ENCODE measurements at regions not wholly inside any gene's neighbourhood (a gene's known extent, or its start where the extent isn't known, plus 50 kb on each side); places are given as distances from the start of the nearest gene placed in this dataset.

GRCh38 chr3:118781839-118782238 is 252.8 kb downstream of the IGSF11 start:
- H2AFZ ChIP-seq = no peak overlapping the region
- H3K27ac ChIP-seq (ENCODE audit: low read depth) = no peak overlapping the region
- ATAC-seq (no peak), DNase-seq (ENCODE audit: low spot score) (no peak)
- H3K27me3 Mint-ChIP-seq (ENCODE audit: insufficient read depth, low read depth, poor library complexity) = no peaks in the 10 kb centered on the region
- no peaks in the 10 kb centered on the region for H3K9me2 ChIP-seq (ENCODE audit: insufficient read depth)
- H3K27me3 ChIP-seq (ENCODE audit: insufficient read depth) = no peaks in the 10 kb centered on the region
- no peaks in the 10 kb centered on the region for H3K9me3 Mint-ChIP-seq
- no peaks in the 10 kb centered on the region for H3F3A ChIP-seq (replicated peaks; ENCODE audit: low read depth)
- no peaks in the 10 kb centered on the region for H3K36me3 Mint-ChIP-seq (ENCODE audit: low read depth)
- no peaks in the 10 kb centered on the region for H3K79me2 ChIP-seq (replicated peaks; ENCODE audit: insufficient read depth)
- no peaks in the 10 kb centered on the region for H3K4me1 Mint-ChIP-seq
- no peaks in the 10 kb centered on the region for H4K20me1 ChIP-seq (replicated peaks; ENCODE audit: insufficient read depth)
- H3K4me1 ChIP-seq (ENCODE audit: insufficient read depth) = no peaks in the 10 kb centered on the region
- H3K4me2 ChIP-seq = no peak overlapping the region
- H3K4me3 ChIP-seq = no peak overlapping the region
- TF ChIP-seq REST (IDR thresholded peaks at IDR 0.05; ENCODE audit: unreplicated experiment) (no peak), ZNF462 (CRISPR knock-in tag; IDR thresholded peaks at IDR 0.05) (no peak), CTCF (conservative IDR thresholded peaks at IDR 0.05; ENCODE audit: low read depth in 2 of 2) (no peak), STAT1 (IDR thresholded peaks at IDR 0.05; ENCODE audit: unreplicated experiment) (no peak), CREB1 (CRISPR knock-in tag; IDR thresholded peaks at IDR 0.05; ENCODE audit: low read depth) (no peak), POLR2AphosphoS5 (IDR thresholded peaks at IDR 0.05; ENCODE audit: low read depth) (no peak), JUNB (IDR thresholded peaks at IDR 0.05; ENCODE audit: unreplicated experiment) (no peak)
- H3K4me3 Mint-ChIP-seq = no peak overlapping the region
- H3K27ac Mint-ChIP-seq = no peak overlapping the region
- H3K36me3 ChIP-seq (ENCODE audit: insufficient read depth) = no peaks in the 10 kb centered on the region

Measured in GM23338 (cell line).